H7 (cell line): ENCODE measurements at regions not wholly inside any gene's neighbourhood (a gene's known extent, or its start where the extent isn't known, plus 50 kb on each side); places are given as distances from the start of the nearest gene placed in this dataset.

Experiments
- DNase-seq: peaks from one replicate; pipeline ENCODE4 v3.0.0; 2012
- H3K27me3 ChIP-seq: 2 replicates; pipeline ENCODE4 v1.6.0; 2011; ENCODE audit warnings: mild to moderate bottlenecking, low read length; ENCODE audit not compliant: control insufficient read depth, insufficient read depth
- H3K36me3 ChIP-seq: replicated peaks from 2 replicates; pipeline ENCODE4 v1.5.1; 2011; ENCODE audit warnings: low read length; ENCODE audit not compliant: control insufficient read depth, insufficient read depth
- H3K4me3 ChIP-seq: 2 replicates; pipeline ENCODE4 v1.5.1; 2011; ENCODE audit warnings: low read depth, mild to moderate bottlenecking, control low read depth, low read length, moderate library complexity; ENCODE audit not compliant: insufficient read depth

DNA sequence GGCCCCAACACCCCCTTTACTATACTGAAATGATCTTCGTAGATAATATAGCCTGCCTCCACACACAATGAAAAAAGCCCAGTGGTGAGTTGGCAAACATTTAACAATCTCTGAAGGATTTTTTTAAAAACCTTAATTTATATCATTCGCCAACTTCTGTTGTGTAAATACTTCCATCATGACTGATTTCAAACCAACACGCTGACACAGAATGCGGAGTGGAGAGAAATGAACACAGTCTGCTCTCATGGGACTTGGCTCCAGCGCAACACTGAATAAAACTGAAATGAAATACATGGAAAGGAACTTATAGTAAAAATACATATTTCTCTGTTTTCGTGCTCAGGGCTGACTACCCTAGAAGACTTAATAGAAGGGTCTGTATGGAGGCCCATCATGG lies 61.3 kb upstream of the WNT11 start:
- Histone ChIP-seq H3K36me3 (no peaks in the 10 kb centered on the region), H3K27me3 (no peaks in the 10 kb centered on the region), H3K4me3 (no peak overlapping the region)
- DNase-seq: no peak

GRCh38 chr11:76266286-76267100 lies 60.2 kb upstream of the WNT11 start:
- no peak for DNase-seq
- Histone ChIP-seq H3K36me3 (no peaks in the 10 kb centered on the region), H3K27me3 (no peaks in the 10 kb centered on the region), H3K4me3 (no peak overlapping the region)

GRCh38 chr11:76265771-76266241 lies 59.5 kb upstream of the WNT11 start:
- Histone ChIP-seq H3K4me3 (no peak overlapping the region), H3K27me3 (no peaks in the 10 kb centered on the region), H3K36me3 (no peaks in the 10 kb centered on the region)
- no peak for DNase-seq

- DNase-seq: no peak
- no peaks in the 10 kb centered on the region for H3K27me3 ChIP-seq
- no peak overlapping the region for H3K4me3 ChIP-seq
- H3K36me3 ChIP-seq: no peaks in the 10 kb centered on the region
These were observed 57.4 kb upstream of the WNT11 start for GRCh38 chr11:76263657-76264056.

GRCh38 chr11:76263166-76263565 lies 56.9 kb upstream of the WNT11 start:
- Histone ChIP-seq H3K4me3 (no peak overlapping the region), H3K36me3 (no peaks in the 10 kb centered on the region), H3K27me3 (no peaks in the 10 kb centered on the region)
- no peak for DNase-seq

DNA sequence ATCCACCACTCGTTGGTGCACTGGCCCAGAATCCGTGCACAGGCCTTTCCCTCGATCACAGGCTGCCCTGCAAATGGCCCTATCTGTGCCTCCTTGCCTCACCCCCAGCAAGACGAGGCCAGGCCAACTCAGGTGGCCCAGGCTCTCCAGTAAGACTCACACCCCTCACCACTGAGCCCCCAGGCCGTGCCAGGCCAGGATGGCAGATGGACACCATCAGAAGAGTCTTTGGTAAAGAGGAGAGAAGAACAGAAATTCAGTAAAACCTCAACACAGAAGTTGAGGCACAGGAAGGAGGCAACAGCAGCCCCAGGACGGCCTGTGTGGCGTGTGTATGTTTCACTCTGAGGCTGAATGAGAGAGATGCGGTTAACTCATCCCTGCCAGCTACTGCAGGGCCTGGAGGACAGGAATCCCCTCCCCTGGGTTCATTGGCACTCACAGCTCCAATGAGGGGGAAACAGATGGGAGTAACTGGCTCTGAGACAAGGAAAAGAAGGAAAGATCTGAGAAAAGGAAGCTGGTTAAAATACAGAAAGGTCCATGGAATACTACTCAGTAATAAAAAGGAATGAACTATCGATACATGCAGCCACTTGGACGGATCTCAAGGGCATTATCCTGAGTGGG lies 54.1 kb upstream of the WNT11 start:
- H3K27me3 ChIP-seq: no peaks in the 10 kb centered on the region
- H3K4me3 ChIP-seq: no peak overlapping the region
- H3K36me3 ChIP-seq: no peaks in the 10 kb centered on the region
- no peak for DNase-seq

DNA sequence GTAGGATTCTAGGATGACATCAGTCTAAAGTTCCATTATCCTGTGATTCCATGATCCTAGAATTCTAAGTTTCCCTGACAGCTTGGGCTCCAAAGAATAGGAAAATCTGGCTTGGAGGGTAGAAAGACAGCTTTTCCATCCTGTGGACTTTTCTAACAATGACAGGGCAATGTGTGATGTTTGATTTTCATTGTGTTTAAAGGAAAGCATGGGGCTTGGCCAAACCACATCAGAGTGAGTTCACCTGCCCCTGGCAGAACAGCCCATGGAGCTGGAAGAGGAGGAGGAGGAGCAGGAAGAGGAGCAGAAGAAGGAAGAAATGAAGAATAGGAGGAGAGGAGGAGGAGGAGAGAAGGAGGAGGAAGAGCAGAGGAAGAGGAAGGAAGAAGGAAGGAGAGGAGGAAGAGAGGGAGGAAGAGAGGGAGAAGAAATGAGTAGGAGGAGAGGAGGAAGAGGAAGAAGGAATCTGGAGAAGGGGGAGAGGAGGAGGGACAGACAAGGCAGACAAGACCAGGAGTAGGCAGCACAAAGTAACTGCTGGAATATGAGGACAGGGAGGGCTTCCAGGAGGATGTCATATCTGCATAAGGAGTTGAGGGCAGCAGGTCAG lies 53.1 kb upstream of the WNT11 start:
- H3K27me3 ChIP-seq: no peaks in the 10 kb centered on the region

GRCh38 chr11:76257074-76257719 lies 50.9 kb upstream of the WNT11 start:
- H3K36me3 ChIP-seq: no peaks in the 10 kb centered on the region

More for the DNA sequence above, 53.1 kb upstream of the WNT11 start:
- Histone ChIP-seq H3K4me3 (no peak overlapping the region), H3K36me3 (no peaks in the 10 kb centered on the region)
- no peak for DNase-seq

GRCh38 chr11:76256448-76256847 lies 50.1 kb upstream of the WNT11 start:
- peak; percentile 84 for DNase-seq
- H3K36me3 ChIP-seq: no peaks in the 10 kb centered on the region
- no peak overlapping the region for H3K4me3 ChIP-seq
- no peaks in the 10 kb centered on the region for H3K27me3 ChIP-seq

More at GRCh38 chr11:76257074-76257719, 50.9 kb upstream of the WNT11 start:
- DNase-seq: no peak
- H3K27me3 ChIP-seq: no peaks in the 10 kb centered on the region
- no peak overlapping the region for H3K4me3 ChIP-seq
